ENCODE measurements at regions not wholly inside any gene's neighbourhood (a gene's known extent, or its start where the extent isn't known, plus 50 kb on each side); places are given as distances from the start of the nearest gene placed in this dataset.
"Not testable (repeated sequence)": the region's sequence is repeated elsewhere in the genome, so short reads cannot be mapped to it uniquely, and the experiment has no call there.

GRCh38 chr7:67631476-67631875 lies 634.8 kb downstream of the TYW1 start:
- no peak for DNase-seq

GRCh38 chr7:67635271-67635670 lies 638.6 kb downstream of the TYW1 start:
- no peak for DNase-seq

DNA sequence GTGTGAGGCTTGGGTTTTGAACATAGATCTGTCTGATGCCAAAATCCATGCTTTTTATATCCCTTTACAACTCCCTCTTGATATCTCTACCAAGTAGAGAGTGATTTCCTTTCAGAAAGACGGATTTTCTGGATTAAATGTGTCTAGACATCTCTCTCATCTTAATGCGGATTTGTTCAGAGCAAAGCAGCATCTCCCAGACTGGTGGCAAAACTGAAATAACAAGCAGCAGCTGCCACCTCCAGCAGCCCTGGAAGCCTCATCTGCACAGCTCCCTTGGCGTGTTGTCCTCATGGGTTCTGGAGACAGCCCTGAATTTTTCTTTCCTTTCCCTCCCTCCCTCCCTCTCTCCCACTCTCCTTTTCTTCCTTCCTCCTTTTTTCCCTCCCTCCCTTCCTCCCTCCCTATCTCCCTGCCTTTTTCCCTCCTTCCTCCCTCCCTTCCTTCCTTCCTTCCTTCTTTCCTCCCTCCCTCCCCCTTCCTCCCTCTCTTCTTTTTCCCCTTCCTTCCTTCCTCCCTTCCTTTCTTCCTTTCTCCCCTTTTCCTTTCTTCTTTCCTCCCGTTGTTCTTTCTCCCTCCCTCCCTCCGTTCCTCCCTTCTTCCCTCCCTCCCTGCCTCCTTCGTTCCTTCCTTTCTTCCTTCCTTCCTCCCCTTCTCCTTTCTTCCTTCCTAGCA lies 639.9 kb downstream of the TYW1 start:
- DNase-seq = no peak

- DNase-seq = no peak
These were observed 640.4 kb downstream of the TYW1 start for GRCh38 chr7:67637023-67637358.

- not testable (repeated sequence) for DNase-seq
These were observed 645.9 kb downstream of the TYW1 start for GRCh38 chr7:67642542-67642941.

DNA sequence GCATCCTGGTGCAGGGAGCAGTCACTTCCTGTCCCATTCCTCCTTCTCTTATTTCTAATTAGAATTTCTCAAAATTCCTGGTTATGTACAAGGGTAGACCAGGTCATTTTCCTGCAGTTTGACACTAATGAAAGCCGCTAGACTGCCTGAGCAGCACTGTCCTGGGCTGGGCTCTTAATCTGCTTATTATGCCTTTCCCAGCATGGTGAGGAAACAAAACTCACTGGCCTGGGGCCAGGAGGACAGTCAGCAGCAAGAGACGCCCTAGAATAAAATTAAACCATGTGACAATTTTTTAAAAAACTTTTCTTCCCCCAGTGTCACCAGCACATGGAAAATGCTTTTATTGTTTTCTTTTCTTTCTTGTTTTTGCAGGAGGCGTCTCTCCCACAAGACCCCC lies 647.5 kb downstream of the TYW1 start:
- DNase-seq = no peak

DNA sequence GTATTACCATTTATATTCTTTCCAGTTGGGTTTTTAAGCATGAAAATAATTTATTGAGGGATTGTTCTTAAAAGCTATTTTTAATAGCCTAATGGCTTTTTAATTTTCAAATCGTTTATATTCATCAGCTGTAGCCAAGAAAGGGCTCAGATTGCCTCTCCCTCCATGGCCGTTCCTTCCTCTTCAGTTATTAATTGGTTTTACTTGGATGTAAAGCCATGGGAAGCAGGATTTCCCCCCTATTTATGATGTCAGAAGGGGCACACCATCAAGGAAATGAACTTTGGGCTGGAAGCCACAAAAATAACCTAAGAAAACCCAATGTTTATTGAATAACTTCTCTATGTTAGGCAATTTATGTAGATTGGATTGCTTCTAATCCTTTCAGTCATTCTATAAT lies 656.3 kb downstream of the TYW1 start:
- no peak for DNase-seq

GRCh38 chr7:67653856-67654454 lies 657.3 kb downstream of the TYW1 start:
- no peak for DNase-seq

GRCh38 chr7:67654642-67655041 lies 658.0 kb downstream of the TYW1 start:
- DNase-seq = no peak

DNA sequence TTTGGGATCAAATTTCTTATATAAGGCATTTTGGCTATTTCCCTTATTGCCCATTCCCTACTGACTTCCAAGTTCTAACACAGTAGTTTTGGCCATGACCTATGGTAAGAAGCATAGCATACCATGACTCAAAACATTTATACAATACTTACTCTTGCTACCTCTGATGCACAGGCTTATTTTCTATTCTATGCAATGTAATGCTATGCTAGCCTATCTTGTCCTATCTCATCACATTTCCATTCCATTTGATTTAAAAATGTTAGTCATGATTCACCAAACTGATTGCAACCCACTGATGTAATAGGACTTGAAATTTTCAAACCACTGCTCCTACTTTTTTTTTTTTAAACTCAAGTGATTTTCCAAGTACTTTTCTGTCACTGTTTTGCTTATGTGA lies 658.5 kb downstream of the TYW1 start:
- no peak for DNase-seq

- DNase-seq = no peak
These were observed 662.5 kb downstream of the TYW1 start for GRCh38 chr7:67659091-67659490.

DNA sequence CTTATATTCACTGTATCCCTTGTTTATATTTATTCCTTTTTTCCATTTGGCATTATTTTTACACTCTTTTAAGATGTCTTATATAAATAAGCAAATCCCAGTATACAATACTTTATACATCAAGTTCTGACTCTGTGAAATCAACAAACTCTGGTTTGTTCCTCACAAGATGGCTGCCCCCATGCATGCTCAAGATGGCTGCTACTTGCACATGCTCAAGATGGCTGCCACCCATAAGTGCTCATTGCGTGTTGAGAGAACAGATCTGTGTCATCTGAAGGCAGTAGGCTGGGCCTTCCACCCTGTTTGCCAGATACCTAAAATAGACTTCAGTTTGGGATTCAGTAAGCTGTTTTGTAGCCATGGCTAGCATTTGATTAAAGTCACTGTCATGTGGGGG lies 666.2 kb downstream of the TYW1 start:
- no peak for DNase-seq

DNA sequence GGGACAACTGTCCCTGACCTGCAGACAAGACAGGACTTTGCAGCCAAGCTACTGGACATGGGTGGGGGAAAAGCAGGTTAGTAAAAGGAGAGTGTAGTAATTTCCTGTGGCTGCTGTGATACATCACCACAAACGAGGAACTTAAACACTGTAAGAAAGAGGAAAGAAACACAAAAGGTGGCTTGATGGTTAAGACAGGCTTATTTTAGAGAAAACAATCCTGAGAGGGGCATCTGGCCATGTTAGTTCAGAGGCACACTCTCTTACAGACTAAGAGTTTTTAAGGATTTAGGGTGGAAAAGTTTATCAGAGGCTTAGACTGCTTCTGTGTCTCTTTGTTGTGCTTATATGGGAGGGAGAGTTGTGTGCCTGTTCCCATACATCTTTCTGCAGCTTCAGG lies 667.0 kb downstream of the TYW1 start:
- DNase-seq = no peak

DNA sequence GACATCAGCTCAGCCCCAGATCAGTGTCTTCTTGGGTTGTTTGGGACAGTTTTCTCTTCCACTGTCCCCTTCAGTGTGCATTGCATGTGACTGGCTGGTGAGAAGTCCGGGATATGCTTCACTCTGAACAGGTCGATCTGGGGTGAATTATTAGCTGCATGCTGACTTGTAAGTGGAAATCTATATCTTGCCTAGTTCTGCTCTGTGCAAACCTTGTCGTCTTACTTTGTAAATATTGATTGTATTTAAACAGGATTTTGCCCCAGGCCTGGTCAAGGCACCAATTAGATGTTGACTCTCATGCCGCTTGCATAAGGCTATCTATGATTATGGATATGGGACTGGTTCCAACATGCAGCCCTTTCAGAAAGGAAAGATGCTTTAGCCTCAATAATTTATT lies 669.7 kb downstream of the TYW1 start:
- not testable (repeated sequence) for DNase-seq

DNA sequence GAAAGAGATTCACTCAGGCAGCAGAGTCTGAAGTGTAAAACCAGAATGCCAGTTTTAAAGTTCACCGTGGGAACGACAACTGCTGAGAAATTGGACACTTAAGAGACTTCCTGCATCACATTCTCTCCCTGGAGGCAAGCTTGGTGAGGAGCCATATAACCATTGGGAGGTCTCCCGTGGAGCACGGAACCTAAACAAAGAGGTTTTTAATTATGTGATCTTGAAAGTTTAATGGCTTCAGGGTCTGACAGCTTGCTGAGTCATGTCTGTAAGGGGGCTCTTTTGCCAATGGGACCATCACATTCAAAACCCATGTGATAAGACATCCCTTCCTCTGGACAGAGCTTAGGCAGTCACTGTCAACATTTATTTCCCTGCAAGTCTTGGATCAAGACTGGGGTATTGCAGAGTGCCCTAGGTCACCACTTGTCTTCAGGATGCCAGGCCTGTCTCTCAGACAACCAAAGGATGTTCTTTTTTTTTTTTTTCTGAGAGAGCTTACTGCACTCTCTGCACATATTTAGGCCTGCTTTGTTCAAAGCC lies 674.4 kb downstream of the TYW1 start:
- DNase-seq = no peak

DNA sequence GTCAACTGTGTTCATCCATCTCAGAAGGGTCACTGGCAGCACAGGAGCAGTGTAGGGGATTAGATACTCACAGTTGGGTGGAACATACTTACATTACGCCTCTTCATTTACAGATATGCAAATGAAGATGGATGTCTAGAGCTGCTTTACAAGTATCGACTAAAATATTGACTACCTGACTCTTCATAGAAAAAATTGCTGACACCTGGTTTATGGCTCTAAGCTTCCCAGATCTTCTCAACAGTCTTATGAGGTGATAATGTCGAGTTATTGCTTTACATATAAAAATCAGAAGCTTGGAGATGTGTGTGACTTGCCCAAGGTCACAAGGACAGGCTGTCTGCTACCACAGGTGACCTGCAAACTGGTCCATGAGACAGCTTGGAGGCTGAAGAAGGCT lies 677.2 kb downstream of the TYW1 start:
- DNase-seq = no peak

GRCh38 chr7:67674862-67675261 lies 678.2 kb downstream of the TYW1 start:
- not testable (repeated sequence) for DNase-seq

GRCh38 chr7:67675971-67676370 lies 679.3 kb downstream of the TYW1 start:
- no peak for DNase-seq

DNA sequence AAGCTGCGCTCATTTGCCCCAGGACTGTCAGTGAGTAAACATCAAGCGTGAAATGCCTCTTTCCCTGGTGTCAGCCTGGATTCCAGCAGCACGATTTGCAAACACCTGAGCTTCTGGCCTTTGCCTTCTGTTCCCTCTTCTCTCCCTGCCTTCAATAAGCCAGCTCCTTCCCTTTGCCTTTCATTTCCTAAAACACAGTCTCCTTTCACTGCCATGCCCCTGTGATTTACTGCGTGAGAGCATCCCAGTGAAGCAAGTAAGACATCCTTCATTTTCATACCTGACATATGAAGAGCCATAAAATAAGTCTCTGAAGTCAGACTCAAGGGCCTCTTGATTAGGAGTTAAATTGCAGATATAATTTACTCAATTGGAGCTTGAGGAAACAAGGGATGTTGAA lies 681.8 kb downstream of the TYW1 start:
- no peak for DNase-seq

- no peak for DNase-seq
These were observed 687.0 kb downstream of the TYW1 start for GRCh38 chr7:67683628-67684027.

DNA sequence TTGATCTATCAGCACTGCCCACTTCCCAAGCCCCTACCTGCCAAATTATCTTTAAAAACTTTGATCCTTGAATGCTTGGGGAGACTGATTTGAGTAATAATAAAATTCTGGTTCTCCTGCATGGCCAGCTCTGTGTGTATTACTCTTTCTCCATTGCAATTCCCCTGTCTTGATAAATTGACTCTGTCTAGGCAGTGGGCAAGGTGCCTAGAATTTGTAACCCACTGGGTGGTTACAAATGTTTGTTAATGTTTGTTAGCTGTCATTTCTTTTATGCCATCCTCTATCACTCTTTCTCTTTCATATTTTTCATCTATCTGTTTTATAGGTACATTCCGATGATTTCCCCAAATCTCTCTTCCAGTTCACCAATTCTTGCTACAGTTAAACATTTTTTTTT lies 694.1 kb downstream of the TYW1 start:
- DNase-seq = no peak

DNA sequence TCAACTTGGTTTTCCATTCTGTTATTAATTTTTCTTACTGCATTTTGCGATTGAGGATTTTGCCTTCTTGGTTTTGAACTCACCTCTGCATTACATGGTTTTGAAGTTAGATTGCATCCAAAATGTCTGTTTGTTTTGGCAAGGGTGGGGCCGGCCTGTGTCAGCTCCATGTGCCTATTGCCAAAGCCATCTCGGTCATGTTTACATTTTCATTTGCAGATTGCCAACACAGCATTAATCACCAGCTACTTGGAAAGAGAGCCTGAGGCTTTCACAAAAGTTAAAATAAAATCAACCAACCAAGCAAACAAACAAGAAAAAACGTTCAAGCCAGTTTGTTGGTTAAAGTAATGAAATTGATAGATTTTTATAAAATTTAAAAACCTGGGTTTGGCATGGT lies 695.8 kb downstream of the TYW1 start:
- no peak for DNase-seq

DNA sequence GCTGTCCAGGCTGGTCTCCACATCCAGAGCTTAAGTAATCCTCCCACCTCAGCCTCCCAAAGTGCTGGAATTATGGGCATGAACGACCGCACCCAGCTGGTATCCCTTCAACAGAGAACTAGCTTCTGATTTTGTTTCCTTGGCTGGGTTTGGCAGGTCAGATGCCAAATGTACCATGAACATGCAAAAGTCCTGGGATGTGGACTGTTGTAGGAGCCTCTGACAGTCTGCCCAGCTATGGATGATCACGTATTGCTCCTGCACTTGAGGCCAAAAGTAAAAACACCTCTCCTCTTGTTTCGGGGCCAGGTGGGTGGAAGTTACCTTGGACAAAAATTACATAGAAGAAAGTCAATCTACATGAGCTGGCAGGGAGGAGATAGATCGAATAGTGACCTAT lies 699.5 kb downstream of the TYW1 start:
- no peak for DNase-seq

- DNase-seq = no peak
These were observed 700.2 kb downstream of the TYW1 start for GRCh38 chr7:67696878-67697277.

GRCh38 chr7:67698354-67698753 lies 701.7 kb downstream of the TYW1 start:
- no peak for DNase-seq

Data from cortex of kidney (tissue), 1 donor.